Hepatocyte (in vitro differentiated cells): ENCODE measurements at regions not wholly inside any gene's neighbourhood (a gene's known extent, or its start where the extent isn't known, plus 50 kb on each side); places are given as distances from the start of the nearest gene placed in this dataset.
"Not testable (repeated sequence)": the region's sequence is repeated elsewhere in the genome, so short reads cannot be mapped to it uniquely, and the experiment has no call there.

Experiments used
- DNase-seq: peaks from one replicate; pipeline ENCODE4 v3.0.0-alpha.2; 2016; ENCODE audit warnings: low spot score
- H2AFZ ChIP-seq: fragments of 200-600 bp; sonication (generic); 2 replicates; pipeline ENCODE4 v1.6.0; 2016; ENCODE audit warnings: antibody characterized with exemption, mild to moderate bottlenecking
- H3K27ac ChIP-seq: fragments of 200-600 bp; sonication (generic); 2 replicates; pipeline ENCODE4 v1.5.1; 2016; ENCODE audit warnings: mild to moderate bottlenecking
- H3K27me3 ChIP-seq: fragments of 200-600 bp; sonication (generic); 2 replicates; pipeline ENCODE4 v1.6.1; 2016
- H3K36me3 ChIP-seq: fragments of 200-600 bp; sonication (generic); replicated peaks from 2 replicates; pipeline ENCODE4 v1.5.1; 2016; ENCODE audit warnings: low read depth; ENCODE audit not compliant: insufficient read depth
- H3K4me1 ChIP-seq: fragments of 200-600 bp; sonication (generic); 2 replicates; pipeline ENCODE4 v1.5.1; 2016; ENCODE audit warnings: mild to moderate bottlenecking, moderate library complexity; ENCODE audit not compliant: insufficient read depth
- H3K4me2 ChIP-seq: fragments of 200-600 bp; sonication (generic); 2 replicates; pipeline ENCODE4 v1.6.0; 2016
- H3K4me3 ChIP-seq: fragments of 200-600 bp; sonication (generic); 2 replicates; pipeline ENCODE4 v1.5.1; 2016; ENCODE audit warnings: mild to moderate bottlenecking
- H3K79me2 ChIP-seq: fragments of 200-600 bp; sonication (generic); 2 replicates; pipeline ENCODE4 v1.6.0; 2017; ENCODE audit warnings: mild to moderate bottlenecking
- H3K9me2 ChIP-seq: fragments of 200-600 bp; sonication (generic); replicated peaks from 2 replicates; pipeline ENCODE4 v1.6.0; 2017; ENCODE audit warnings: mild to moderate bottlenecking; ENCODE audit not compliant: insufficient read depth
- H3K9me3 ChIP-seq: fragments of 200-600 bp; sonication (generic); 2 replicates; pipeline ENCODE4 v1.5.1; 2016; ENCODE audit warnings: low read depth, mild to moderate bottlenecking
- H4K20me1 ChIP-seq: fragments of 200-600 bp; sonication (generic); 2 replicates; pipeline ENCODE4 v1.6.0; 2016; ENCODE audit warnings: mild to moderate bottlenecking; ENCODE audit not compliant: insufficient read depth, poor library complexity, severe bottlenecking
- EZH2 ChIP-seq: fragments of 200-600 bp; sonication (generic); IDR thresholded peaks from 2 replicates; pipeline ENCODE4 v1.6.1; 2016; ENCODE audit warnings: antibody characterized with exemption, mild to moderate bottlenecking, borderline replicate concordance
- EZH2phosphoT487 ChIP-seq: fragments of 200-600 bp; sonication (generic); IDR thresholded peaks from one replicate; pipeline ENCODE4 v1.6.1; 2018; ENCODE audit warnings: antibody characterized with exemption, mild to moderate bottlenecking, low read depth, moderate library complexity; ENCODE audit not compliant: unreplicated experiment, severe bottlenecking
- WGBS: methylation state at CpG from one replicate; pipeline ENCODE4 v1.1.6; 2016; ENCODE audit warnings: low lambda C conversion rate; ENCODE audit errors: missing lambda C conversion rate; 5-methylcytosine and 5-hydroxymethylcytosine counted together
- TF ChIP-seq, protein P1 (sequence below): fragments of 200-600 bp; sonication (generic); IDR thresholded peaks from 2 replicates; pipeline ENCODE4 v1.5.1; 2016; ENCODE audit warnings: antibody characterized with exemption, mild to moderate bottlenecking; ENCODE audit not compliant: poor library complexity

DNA sequence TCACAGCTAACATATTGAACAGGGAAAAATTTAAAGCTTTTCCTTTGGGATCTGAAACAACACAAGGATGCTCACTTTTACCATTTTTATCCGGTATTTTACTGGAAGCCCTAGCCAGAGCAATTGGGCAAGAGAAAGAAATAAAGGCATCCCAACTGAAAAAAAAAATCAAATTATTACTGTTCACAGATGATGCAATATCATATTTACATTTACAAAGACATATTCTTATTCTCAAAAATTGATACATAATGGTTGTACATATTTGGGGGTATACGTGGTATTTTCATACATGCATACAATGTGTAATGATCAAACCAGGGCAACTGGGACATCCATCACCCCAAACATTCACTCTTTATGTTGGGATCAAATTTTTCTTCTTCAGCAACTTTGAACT is 337.0 kb upstream of the SLC7A11 start:
- no peaks in the 10 kb centered on the region for H3K36me3 ChIP-seq
- H3K27ac ChIP-seq = no peak overlapping the region
- H3K27me3 ChIP-seq = no peaks in the 10 kb centered on the region
- H3K4me2 ChIP-seq = no peak overlapping the region
- no peaks in the 10 kb centered on the region for H4K20me1 ChIP-seq
- H3K9me3 ChIP-seq = peaks cover 6% of the 10 kb centered on the region
- no peaks in the 10 kb centered on the region for H3K9me2 ChIP-seq
- no peak overlapping the region for H2AFZ ChIP-seq
- H3K79me2 ChIP-seq = no peaks in the 10 kb centered on the region
- no peak overlapping the region for H3K4me3 ChIP-seq
- no peaks in the 10 kb centered on the region for H3K4me1 ChIP-seq
- TF ChIP-seq EZH2 (no peak), EZH2phosphoT487 (no peak)
- TF ChIP-seq, protein P1, sequence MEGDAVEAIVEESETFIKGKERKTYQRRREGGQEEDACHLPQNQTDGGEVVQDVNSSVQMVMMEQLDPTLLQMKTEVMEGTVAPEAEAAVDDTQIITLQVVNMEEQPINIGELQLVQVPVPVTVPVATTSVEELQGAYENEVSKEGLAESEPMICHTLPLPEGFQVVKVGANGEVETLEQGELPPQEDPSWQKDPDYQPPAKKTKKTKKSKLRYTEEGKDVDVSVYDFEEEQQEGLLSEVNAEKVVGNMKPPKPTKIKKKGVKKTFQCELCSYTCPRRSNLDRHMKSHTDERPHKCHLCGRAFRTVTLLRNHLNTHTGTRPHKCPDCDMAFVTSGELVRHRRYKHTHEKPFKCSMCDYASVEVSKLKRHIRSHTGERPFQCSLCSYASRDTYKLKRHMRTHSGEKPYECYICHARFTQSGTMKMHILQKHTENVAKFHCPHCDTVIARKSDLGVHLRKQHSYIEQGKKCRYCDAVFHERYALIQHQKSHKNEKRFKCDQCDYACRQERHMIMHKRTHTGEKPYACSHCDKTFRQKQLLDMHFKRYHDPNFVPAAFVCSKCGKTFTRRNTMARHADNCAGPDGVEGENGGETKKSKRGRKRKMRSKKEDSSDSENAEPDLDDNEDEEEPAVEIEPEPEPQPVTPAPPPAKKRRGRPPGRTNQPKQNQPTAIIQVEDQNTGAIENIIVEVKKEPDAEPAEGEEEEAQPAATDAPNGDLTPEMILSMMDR = no peak
- DNase-seq = no peak
- 96% methylated on average over 2 of the region's 2 CpGs for WGBS

GRCh38 chr4:138577826-138578225 is 335.7 kb upstream of the SLC7A11 start:
- not testable (repeated sequence) for H3K4me3 ChIP-seq, H3K27me3 ChIP-seq, H2AFZ ChIP-seq, H3K36me3 ChIP-seq, H3K9me3 ChIP-seq, H3K4me2 ChIP-seq, DNase-seq, H4K20me1 ChIP-seq, H3K4me1 ChIP-seq, H3K79me2 ChIP-seq, H3K9me2 ChIP-seq, H3K27ac ChIP-seq
- 85% methylated on average over 3 of the region's 3 CpGs for WGBS

DNA sequence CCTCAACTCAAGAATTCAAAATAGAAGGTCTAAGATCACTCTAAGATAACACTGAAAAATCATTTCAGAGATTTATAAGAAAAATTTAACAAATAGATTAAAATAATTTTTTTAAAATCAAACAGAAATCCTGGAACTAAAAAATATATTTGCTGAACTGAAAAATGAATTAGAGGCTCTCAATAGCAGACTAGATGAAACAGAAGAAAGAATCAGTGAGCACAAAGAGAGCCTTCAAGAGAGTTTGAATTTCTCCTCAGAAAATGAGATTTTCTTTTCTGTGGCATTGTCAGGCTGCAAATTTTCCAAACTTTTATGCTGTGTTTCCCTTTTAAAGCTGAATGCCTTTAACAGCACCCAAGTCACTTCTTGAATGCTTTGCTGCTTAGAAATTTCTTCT is 335.0 kb upstream of the SLC7A11 start:
- TF ChIP-seq EZH2 = no peak
- TF ChIP-seq EZH2phosphoT487 = no peak
- TF ChIP-seq, protein P1 = no peak
- Histone ChIP-seq H3K79me2 (no peaks in the 10 kb centered on the region), H4K20me1 (no peaks in the 10 kb centered on the region), H3K9me3 (peaks cover 6% of the 10 kb centered on the region), H3K4me2 (no peak overlapping the region), H3K9me2 (no peaks in the 10 kb centered on the region), H3K4me1 (no peaks in the 10 kb centered on the region), H3K27me3 (no peaks in the 10 kb centered on the region), H3K36me3 (no peaks in the 10 kb centered on the region), H3K4me3 (no peak overlapping the region), H3K27ac (no peak overlapping the region), H2AFZ (no peak overlapping the region)
- no peak for DNase-seq

DNA sequence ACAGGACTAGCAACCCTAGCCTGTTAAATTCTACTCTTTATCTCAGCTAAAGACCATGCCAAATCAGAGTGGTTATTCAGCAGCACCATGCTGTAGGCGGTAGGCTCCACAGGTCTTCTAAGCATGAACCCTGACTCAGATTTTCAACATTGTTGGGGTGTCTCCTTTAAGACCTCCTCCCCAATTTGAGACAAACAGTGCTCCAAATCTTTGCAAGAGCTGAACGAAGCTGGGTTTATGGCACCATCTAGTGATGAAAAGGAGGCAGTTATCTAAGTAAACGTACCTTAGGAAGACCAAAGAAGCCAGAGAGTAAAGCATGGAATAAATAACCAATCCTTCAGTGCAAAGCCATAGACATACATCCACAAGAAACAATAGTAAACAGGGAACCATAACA is 334.5 kb upstream of the SLC7A11 start:
- DNase-seq = peak; percentile 26
- Histone ChIP-seq H3K9me2 (no peaks in the 10 kb centered on the region), H3K4me2 (no peak overlapping the region), H2AFZ (no peak overlapping the region), H3K27ac (no peak overlapping the region), H3K4me3 (no peak overlapping the region), H3K79me2 (no peaks in the 10 kb centered on the region), H3K4me1 (no peaks in the 10 kb centered on the region), H3K9me3 (peaks cover 6% of the 10 kb centered on the region), H4K20me1 (no peaks in the 10 kb centered on the region), H3K36me3 (no peaks in the 10 kb centered on the region), H3K27me3 (no peaks in the 10 kb centered on the region)
- TF ChIP-seq EZH2phosphoT487 (no peak), EZH2 (no peak)
- TF ChIP-seq, protein P1 = peak; percentile 33
- 29% methylated on average over 3 of the region's 3 CpGs for WGBS
